HuH-7.5 (cell line): ENCODE measurements at regions not wholly inside any gene's neighbourhood (a gene's known extent, or its start where the extent isn't known, plus 50 kb on each side); places are given as distances from the start of the nearest gene placed in this dataset.

Source experiments
- DNase-seq: peaks from one replicate; pipeline ENCODE4 v3.0.0; 2011; ENCODE audit warnings: low spot score

DNA sequence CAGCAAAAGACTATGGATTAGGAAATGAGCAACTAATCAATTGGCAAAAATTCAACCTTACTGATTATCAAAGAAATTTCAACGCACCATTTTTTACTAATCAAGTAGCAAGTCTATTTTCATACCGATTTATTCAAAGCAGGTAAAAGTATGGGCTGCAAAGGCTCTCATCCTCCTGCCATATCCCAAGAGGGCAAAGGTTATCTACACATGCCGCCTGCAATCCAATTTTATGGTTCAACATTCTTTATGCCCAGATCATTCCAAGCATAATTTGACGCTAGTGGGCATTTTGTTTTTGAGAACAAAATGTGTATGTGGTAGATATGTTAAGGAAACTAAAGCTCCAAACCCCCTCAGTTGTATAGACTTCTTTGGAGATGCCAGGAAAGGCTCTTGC lies 270.6 kb downstream of the MAF start:
- peak; percentile 45 for DNase-seq

DNA sequence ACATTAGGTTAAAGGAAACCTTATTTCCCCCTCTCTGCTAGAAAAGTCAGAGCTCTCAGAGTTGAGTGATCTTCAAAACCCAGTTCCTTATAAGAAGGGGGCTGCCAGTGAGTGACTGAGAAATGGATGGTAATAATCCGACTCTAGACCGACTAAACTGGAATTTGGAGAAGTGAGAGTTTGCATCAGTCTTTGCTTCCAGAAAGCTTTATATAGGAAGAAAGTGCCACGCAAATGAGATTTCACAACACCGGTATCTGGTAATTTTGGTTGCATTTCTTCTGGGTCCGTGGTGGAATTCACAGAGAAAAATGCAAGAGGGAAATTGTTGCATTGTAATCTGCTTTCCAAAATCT lies 271.4 kb downstream of the MAF start:
- no peak for DNase-seq

DNA sequence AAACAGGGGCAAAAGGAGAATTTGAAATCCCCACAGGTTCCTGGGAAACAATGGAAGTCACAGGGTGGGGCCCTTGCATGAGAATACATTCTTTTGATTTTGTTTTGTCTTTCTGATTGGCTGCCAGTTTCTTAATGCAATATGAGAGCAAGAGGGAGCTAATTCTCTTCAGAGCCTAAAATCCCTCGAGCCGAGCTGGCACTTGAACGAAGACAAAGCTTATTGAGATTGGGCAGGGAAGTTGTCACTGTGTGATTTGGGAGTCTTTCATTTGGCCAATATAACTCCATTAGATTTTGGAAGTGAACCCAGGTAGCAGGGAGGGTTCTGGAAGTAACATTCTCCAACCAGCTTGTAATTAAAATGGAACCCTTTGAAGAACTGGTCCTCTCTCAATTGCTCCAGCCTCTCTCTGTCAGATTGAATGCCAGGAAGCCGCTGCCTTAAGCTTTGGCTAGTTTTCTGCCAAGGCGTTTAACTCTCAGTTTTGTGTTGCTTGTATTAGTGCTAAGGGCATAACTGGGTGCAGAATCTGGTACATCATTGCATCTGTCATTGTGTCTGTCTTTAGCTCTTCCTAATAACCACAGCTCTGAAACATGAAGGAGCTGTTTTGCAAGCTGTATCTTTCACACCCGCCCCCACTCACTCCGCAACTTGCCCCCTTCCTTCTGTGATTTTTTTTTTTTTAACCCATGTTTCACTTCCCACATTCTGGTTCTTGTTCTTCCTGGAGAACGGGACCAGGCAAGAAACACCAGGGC lies 272.0 kb downstream of the MAF start:
- no peak for DNase-seq

DNA sequence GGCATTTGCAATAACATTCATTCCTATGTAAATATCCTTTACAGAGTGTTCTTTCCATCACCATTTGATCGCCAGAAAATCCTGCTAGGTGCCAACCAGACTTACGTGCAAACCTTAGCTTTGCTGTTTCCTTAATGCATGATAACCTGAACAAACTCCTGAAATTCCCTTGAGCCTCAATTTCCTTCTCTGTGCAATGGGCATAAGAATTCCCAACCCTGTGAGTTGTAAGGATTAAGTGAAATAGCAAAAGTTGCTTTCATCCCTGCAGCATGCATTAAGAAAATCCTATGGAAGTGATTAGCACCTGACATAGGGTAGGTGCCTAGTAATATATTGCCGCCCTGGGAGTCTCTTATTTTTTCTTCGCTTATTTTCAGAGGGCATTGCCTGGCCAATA lies 272.7 kb downstream of the MAF start:
- DNase-seq, result no peak

DNA sequence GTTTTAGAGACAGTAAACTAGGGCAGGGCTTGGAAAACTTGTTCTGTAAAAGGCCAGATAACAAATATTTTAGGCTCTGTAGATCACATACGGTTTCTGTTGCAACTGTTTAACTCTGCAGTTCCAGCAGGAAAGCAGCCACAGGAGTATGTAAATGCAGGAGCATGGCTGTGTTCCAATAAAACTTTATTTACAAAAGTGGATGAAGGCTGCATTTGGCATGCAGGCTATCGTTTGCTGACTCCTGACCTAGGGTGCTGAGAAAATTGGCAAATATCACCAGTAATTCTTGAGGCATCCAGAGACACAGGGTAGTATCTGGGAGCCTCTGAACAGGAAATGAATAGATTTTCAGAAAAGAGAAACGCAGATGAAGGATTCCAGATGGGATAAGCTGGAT lies 274.0 kb downstream of the MAF start:
- DNase-seq, result no peak

DNA sequence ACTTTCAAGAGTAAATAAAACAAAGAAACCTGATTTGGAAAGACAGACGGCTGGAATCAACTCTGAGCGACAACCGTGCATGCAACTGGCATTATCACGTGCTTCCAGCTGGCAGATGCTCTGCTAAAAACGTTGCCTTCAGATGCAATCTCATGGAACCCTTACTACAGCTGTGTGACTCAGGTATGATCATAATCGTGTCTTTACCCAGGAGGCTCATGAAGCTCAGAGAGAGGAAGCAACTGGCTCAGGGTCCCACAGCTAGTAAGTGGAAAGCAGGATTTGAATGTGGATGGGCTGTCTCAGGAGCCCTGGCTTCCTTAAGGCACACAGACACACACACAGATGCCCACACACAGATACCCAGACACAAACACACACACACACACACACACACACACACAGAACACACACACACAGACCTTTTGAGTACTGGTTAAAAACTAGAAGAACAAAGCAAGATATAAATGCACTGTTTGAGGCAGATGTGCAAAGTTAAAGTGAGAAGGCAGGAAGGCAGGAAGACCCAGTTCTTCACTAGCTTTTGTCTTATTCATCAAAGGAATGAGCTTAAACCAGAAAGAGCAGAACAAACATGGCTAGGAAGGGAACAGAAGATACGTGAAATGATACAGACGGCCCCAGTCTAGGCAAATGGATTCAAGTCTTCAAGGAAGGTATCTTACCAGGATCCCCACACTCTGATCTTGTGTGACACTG lies 275.2 kb downstream of the MAF start:
- no peak for DNase-seq

DNA sequence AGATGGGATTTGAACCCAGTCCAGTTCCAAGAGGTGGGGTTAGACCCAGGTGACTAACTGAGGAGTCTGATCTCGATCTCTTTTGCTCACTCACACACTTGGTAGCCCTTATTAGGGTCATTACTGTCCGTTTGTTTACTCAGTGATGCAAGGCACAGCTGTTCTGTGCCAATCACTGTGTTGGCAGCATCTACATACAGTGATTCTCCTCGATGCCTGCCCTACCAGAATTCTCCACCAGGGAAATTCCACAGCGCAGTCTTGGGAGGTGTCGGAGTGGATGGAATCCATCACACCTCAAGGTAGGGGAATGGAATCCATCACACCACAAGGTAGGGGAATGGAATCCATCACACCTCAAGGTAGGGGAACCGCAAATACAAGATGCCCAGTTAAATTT lies 279.6 kb downstream of the MAF start:
- DNase-seq, result no peak

DNA sequence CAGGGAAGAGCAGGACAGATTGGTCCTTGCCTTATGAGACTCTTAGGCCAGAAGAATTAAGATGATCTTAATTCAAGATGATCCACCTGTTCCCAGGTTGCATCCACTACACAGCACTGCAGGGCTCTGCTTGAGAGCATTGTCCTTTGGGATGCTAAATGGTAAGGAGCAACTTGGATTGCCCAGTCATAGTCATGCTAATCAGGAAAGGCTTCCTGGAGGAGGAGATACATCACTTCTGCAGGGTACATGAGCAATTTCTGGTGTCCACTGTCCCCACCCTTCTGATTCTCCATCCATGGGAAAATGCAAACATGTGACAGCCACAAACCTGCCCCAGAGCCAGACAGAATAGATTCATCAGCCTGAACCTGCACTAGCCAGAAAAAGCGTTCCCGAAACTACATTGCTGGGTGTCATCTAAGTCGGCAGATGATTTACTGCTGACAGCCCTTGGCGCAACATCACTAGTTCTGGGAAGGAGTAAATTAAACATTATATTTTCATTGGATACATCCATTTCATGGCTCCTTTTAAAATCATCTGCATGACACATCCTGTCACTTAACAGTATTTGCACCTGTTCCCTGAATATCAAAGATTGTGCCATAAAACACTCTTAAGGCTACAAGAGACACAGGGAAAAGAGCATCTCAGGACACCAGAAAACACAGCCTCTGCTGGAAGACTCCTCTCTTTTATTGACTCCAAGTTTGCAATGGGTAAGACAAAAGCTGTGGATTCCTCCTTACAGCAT lies 282.2 kb downstream of the MAF start:
- no peak for DNase-seq

DNA sequence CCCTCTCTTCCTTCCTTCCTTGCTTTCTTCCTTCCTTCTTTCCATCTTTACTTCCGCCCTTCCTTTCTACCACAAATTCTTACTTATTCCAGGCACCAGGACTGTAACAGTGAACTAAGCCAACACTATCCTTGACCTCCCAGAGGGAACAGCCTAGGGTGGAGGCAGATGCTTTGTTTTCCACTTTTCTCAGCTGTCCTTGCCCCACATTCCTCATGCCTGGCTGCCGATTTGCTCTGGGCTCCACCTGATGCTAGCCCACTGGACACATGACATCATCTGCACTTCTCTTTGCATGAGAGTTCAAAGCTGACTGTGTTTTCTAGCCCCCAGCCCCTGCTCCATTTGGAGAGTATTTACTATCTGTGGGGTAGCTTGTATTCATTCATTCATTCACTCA lies 283.0 kb downstream of the MAF start:
- no peak for DNase-seq

DNA sequence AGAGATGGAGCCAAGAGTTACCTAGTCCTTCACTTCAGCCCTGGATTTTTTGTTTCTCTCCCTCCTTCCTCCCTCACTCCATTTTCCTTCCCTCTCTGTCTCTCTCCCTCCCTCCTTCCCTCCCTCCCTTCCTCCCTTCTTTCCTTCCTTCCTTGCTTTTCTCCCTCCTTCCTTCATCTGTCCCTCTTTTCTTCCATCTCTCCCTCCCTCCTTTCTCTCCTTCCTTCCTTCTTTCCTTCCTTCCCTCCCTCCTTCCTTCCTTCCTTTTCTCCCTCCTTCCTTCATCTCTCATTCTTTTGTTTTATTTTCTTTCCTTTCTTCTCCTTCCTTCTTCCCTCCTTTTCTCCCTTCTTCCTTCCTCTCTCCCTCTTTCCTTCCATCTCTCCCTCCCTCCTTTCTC lies 283.5 kb downstream of the MAF start:
- DNase-seq, result no peak

DNA sequence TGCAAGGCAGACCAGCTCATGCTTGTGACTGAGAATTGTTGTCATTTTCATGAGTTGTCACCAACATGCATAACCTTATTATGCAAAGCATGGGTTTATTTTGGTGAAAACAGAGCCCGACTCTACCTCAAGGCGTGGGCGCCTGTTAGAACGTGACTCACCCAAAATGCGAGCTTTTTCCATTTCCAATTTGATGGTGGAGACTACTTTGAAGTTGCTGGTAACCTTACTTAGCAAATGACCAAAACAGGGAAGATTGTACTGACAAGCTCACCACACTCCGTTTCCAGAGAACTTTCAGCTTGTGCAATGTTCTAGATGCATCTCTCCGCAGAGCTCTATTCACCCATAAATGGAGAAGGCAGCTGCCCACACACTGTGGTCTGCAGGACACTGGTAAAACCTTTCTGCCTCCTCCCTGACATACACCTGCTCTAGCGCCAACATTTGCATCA lies 284.5 kb downstream of the MAF start:
- no peak for DNase-seq

DNA sequence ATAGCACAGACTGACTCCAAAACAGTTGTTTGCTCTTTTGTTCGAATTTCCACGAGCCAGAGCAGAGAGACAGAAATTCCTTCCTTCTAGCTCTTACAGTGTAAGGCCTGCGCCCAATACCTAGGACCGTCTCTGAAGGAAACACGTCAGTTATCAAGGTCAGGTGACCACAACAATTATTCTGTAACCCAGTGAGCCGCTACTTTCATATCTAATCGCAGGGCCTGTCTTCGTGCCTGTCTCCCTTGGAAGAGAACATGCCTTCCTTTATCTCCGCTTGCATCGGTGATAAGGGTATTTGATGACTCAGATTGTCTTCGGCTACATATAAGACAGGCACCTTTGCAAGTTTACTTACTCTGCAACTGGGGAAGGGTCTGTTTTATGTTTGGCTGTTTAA lies 288.0 kb downstream of the MAF start:
- no peak for DNase-seq

DNA sequence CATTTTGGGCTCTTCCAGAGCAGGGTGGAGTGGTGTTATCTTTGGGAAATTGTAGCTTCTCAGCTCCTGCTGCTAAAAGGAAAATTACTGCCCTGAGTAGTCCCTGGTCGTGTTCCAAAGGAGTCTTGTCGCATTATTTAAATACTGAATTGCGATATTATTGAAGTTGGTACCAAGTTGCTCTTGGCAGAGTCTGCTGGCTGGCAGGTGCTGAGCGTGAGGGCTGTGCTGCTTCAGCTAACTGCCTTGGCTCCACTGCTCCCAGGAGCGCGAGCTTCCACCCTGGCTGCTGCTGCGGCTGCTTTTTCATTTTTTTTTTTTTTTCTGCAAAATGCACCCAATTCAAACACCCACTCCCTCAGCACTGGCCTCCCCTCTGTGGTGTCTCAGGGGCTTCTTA lies 289.8 kb downstream of the MAF start:
- no peak for DNase-seq

DNA sequence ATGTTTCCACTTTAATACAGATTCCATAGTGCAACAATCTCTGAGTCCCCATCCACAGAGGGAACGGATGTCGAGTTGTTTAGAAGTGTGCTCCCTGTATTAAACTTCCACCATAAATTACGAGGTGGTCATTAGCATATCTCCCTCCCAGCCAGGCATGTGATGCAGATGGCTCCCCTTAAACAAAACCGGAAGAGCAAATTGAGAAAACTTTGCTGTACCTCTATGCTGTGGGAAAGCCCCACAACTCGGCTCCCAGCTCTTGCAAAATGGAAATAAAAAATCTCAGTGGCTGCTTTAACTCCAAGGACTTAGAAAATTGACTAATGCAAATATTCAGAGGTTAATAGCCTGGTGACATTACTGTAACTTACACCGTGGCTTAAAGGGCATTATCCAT lies 290.9 kb downstream of the MAF start:
- DNase-seq, result no peak

DNA sequence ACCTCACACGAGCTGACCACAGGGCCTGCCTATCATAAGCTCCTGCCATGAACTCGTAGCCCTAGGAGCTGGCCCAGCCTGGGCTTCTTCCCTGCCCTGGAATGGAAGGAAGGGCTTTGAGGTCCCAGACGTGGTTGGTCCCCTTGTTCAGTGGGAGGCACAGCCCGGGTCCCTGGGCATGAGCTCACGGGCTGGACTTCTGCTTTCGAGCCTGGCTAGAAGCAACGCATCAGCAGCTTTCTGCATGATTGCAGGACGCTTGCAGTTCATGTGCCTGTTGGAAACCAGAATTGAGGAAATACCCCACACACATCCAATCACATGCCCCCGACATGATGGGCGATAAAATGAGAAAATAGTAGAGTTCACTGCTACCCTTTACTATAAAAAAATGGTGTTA lies 293.3 kb downstream of the MAF start:
- no peak for DNase-seq

DNA sequence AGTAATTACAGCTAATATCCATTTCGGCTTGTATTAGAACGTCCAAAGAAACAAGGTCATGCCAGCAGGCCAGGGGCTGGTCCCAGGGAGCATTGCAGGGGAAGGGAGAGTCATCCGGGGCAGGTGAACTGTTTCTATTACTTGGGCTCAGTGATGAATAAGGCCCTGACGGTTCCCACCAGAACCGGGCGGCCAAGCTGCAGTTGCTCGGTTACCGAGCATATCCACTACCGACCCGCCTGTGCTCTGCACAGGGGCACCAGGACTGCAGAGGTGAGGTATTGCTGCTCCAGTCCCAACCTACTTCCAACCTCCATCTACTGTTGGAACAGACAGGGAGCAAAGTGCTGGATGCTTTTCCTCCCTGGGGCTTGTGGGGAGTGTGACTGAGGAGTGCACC lies 295.5 kb downstream of the MAF start:
- DNase-seq, result no peak

DNA sequence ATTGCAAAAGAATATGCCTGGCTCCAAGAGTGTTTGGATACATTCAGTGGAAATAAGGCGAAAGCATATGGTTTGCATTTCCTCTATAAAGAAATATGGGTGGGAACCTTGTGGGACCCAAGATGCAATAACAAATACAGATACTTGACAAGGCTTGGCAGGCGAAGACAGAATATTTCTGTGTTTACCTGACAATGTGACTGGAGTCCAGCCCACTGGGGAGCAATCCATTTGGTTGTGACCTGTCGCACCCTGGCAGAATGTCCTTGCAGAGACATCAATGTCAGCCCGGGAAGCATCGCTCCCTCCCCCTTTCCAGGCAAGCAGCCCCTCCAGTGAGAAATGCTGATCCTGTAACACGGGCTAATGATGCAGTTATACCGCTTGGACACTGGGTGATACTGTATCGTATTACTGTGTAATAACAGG lies 296.6 kb downstream of the MAF start:
- DNase-seq, result no peak

DNA sequence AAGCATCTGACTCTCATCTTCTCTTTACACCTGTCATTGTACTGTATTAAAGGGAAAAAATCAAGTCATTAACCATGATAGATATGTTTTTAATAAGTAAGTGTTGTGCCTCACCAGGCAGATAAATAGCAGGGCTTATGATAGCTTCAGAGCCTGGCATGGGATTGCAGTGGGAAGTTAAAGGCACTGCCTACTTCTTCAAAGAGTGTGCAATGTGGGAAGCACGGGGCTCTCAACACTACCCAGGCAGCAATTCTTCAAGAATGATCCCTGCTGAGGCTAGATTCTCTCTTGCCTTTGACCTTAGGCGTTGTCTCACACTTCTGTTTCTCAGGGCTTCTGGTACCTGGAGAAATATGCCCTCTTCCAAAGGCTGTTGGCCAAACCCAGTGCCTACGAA lies 297.3 kb downstream of the MAF start:
- DNase-seq, result no peak

DNA sequence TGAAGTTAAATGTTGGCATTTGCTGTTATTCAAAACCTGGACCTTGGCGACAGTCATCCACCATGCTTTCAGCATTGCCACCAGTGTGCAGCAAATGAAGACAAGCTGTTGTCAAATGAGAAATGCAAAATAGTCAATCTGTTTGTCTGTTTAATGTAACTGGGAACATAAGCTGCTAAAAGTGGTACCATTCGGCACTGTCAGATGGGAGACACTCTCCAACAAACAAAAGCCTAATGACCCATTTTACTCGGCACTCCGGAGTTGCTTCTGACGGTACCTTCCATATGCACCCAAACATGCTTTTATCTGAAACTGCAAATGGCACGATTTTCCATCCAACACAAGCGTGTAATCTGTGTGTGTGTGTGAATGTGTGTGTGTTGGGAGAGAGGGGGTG lies 297.8 kb downstream of the MAF start:
- no peak for DNase-seq

DNA sequence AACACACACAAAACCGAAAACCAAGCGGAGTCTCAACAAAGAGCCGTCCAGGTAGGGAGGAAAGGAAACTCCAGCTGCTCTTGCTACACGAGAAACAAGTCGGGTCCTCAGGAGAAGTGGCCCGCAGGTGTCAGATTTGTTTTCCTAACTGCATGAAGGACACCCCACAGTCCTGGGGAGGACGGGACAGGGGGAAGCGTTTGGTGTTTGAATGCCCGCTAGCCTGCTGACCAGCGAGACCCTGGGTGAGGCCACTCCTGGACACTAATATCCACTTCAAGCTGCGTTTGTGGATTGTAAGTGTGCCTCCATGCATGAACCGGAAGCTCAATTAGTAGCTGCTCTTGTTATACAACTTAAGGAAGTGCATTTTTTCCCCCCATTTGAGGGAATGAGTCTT lies 299.5 kb downstream of the MAF start:
- DNase-seq, result no peak

DNA sequence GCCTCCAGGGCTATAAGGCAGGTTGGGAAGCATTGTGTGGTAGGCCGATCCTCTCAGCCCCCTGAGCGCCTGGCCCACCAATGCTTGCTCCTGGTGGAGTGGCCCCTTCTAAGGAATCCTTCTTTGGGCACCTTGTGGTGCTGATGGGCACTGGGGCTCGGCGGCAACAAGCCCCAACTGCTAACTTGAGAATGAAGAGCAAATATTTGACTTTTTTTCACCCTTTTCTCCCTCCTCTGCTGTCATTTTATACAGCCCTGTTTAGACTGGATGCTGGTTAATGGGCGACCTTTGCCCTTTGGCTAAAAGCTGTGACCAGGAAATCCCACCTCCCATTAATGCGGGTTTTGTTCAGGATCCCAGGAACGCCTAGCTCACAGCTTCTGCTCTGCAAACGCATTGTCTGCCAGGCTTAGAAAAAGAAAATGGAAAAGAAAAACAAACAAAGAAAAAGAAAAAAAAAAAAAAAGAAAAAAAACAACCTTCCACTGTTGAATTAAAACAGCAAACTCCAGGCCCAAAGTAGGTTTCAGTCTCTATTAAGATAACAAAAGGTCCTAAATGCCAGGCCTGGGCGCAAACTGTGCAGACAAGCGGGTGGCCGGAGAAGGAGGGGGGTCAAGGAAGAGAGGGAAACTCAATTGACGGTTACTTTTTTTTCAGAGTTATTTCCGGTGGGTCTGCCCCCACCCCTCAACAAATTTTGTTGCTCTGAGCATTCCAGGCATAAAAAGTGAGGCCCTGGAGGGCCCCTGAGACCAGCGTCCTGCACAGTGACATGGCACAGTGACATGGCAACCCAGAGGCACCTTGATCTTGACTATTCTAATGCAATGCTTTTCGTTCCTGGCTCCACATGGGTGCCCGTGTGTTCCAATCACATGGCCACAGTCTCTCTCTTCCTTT lies 301.4 kb downstream of the MAF start:
- no peak for DNase-seq

DNA sequence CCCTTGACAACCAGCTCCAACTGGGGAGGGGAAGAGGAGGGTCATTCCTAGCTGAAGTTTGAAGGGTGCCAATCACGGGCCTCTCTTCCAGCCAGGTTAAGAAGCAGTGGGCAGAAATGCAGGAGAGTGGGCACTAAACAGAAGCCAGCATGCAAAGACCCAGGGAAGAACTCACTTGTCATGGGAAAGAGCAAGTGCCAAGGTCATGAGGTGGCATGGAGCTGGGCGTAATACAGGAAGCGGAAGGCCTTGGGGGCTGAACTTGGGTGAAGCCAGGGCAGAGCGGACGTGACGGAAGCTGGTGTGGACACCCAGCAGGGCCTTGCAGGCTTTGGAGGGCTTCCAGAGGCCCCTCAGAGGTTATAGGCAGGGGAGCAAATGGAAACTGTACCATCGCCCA lies 302.1 kb downstream of the MAF start:
- no peak for DNase-seq
